GM12878 (cell line): ENCODE measurements at regions not wholly inside any gene's neighbourhood (a gene's known extent, or its start where the extent isn't known, plus 50 kb on each side); places are given as distances from the start of the nearest gene placed in this dataset.

ENCODE experiments used
- ATAC-seq: fragments of 200-7000 bp; cut with Tn5 transposase; 3 replicates; pipeline ENCODE4 v1.9.1; 2020; ENCODE audit warnings: mild to moderate bottlenecking, moderate library complexity
- BruUV-seq: library from RNA; stranded (reverse); fragments of 400-500 nt; replicated peaks from 2 replicates; lab custom pipeline; 2021; lab: Mats Ljungman, UMichigan
- CTCF ChIA-PET: fragments of 300-600 bp; sonication (Branson Sonifier 250); formaldehyde crosslinking; extraction: SDS; loops from one replicate; lab custom pipeline; 2021; ENCODE audit warnings: inconsistent platforms; lab: Yijun Ruan, JAX
- POLR2A ChIA-PET: fragments of 350-600 bp; formaldehyde crosslinking; extraction: SDS; loops from one replicate; lab custom pipeline; 2021; ENCODE audit warnings: inconsistent platforms; lab: Charles Lee
- RAD21 ChIA-PET: fragments of 300-600 bp; sonication (Branson Sonifier 250); formaldehyde crosslinking; loops from one replicate; lab custom pipeline; 2023; ENCODE audit warnings: antibody characterized with exemption; ENCODE audit not compliant: unreplicated experiment; lab: Charles Lee
- SMC1A ChIA-PET: fragments of 300-600 bp; sonication (Branson Sonifier 250); formaldehyde crosslinking; loops from one replicate; lab custom pipeline; 2023; ENCODE audit not compliant: unreplicated experiment, uncharacterized antibody; lab: Charles Lee
- DNase-seq: peaks from one replicate; pipeline ENCODE4 v3.0.0-alpha.2; 2011; ENCODE audit warnings: low read depth, low spot score
- FAIRE-seq: peaks from 3 replicates; lab custom pipeline; 2011; peaks lifted over from hg19 to GRCh38; lab: Jason Lieb, UNC
- H2AFZ ChIP-seq: 2 replicates; pipeline ENCODE4 v1.6.0; 2011; ENCODE audit warnings: low read depth, low read length, control low read depth; ENCODE audit not compliant: control insufficient read depth
- H3K27ac ChIP-seq: 2 replicates; pipeline ENCODE4 v1.5.1; 2011; ENCODE audit warnings: control low read depth; ENCODE audit not compliant: control insufficient read depth, insufficient read depth
- H3K27me3 ChIP-seq, 2 experiments: replicated peaks in 1 of 2; 2 replicates each; pipeline versions ENCODE4 v1.6.0 to v1.6.1; 2011; ENCODE audit warnings: low read length in 1 of 2; ENCODE audit not compliant: control insufficient read depth in 2 of 2, insufficient read depth in 2 of 2
- H3K36me3 ChIP-seq, 2 experiments: 2 replicates each; pipeline ENCODE4 v1.5.1; 2011; ENCODE audit warnings: low read length in 1 of 2; ENCODE audit not compliant: control insufficient read depth in 2 of 2, insufficient read depth in 2 of 2
- H3K4me1 ChIP-seq: 2 replicates; pipeline ENCODE4 v1.6.1; 2011; ENCODE audit warnings: mild to moderate bottlenecking, low read length, moderate library complexity, mixed read lengths; ENCODE audit not compliant: control insufficient read depth, insufficient read depth
- H3K4me2 ChIP-seq: 2 replicates; pipeline ENCODE4 v1.6.0; 2011; ENCODE audit warnings: control low read depth; ENCODE audit not compliant: control insufficient read depth, insufficient read depth
- H3K4me3 ChIP-seq: fragments of 200-600 bp; sonication (generic); 2 replicates; pipeline ENCODE4 v1.5.1; 2016
- H3K79me2 ChIP-seq: 2 replicates; pipeline ENCODE4 v1.6.0; 2011; ENCODE audit warnings: low read length; ENCODE audit not compliant: control insufficient read depth, insufficient read depth
- H3K9ac ChIP-seq: 2 replicates; pipeline ENCODE4 v1.8.0; 2011; ENCODE audit warnings: low read length, control low read depth, mixed read lengths; ENCODE audit not compliant: control insufficient read depth, insufficient read depth
- H3K9me3 ChIP-seq: replicated peaks from 3 replicates; pipeline ENCODE4 v1.5.1; 2011; ENCODE audit warnings: mild to moderate bottlenecking, low read length; ENCODE audit not compliant: control insufficient read depth, insufficient read depth
- H4K20me1 ChIP-seq: 2 replicates; pipeline ENCODE4 v1.6.0; 2011; ENCODE audit not compliant: control insufficient read depth, insufficient read depth
- ATF7 ChIP-seq: fragments of 450-650 bp; IDR thresholded peaks from 2 replicates; pipeline ENCODE4 v1.6.1; 2016; ENCODE audit warnings: low read depth, mild to moderate bottlenecking
- CREM ChIP-seq: IDR thresholded peaks from 2 replicates; pipeline ENCODE4 v1.6.1; 2014; ENCODE audit warnings: antibody characterized with exemption, low read depth
- JUND ChIP-seq: IDR thresholded peaks from 2 replicates; pipeline ENCODE4 v1.6.1; 2012; ENCODE audit warnings: low read depth, mild to moderate bottlenecking, low read length, improper control_type of control experiment, moderate library complexity
- MYC ChIP-seq: IDR thresholded peaks from 2 replicates; pipeline ENCODE4 v1.6.1; 2011; ENCODE audit warnings: mild to moderate bottlenecking, low read length, moderate library complexity, inconsistent platforms; ENCODE audit not compliant: insufficient read depth, insufficient replicate concordance, insufficient read length, severe bottlenecking
- NBN ChIP-seq: fragments of 450-650 bp; IDR thresholded peaks from 2 replicates; pipeline ENCODE4 v1.6.1; 2016
- NR2C1 ChIP-seq: fragments of 450-650 bp; IDR thresholded peaks from 2 replicates; pipeline ENCODE4 v1.6.1; 2017; ENCODE audit warnings: antibody characterized with exemption, mild to moderate bottlenecking, moderate library complexity
- RAD21 ChIP-seq: IDR thresholded peaks from 2 replicates; pipeline ENCODE4 v1.6.1; 2011; ENCODE audit warnings: mild to moderate bottlenecking, low read depth, low read length, moderate library complexity; ENCODE audit not compliant: insufficient read depth
- RCOR1 ChIP-seq: conservative IDR thresholded peaks from 2 replicates; pipeline ENCODE4 v1.6.1; 2012; ENCODE audit warnings: low read depth, low read length, improper control_type of control experiment
- REST ChIP-seq: IDR thresholded peaks from 2 replicates; pipeline ENCODE4 v1.6.1; 2012; ENCODE audit warnings: mild to moderate bottlenecking, low read depth, low read length
- TCF3 ChIP-seq: IDR thresholded peaks from 2 replicates; pipeline ENCODE4 v1.6.1; 2012; ENCODE audit warnings: low read depth, mild to moderate bottlenecking, low read length, borderline replicate concordance; ENCODE audit not compliant: insufficient read depth
- ZNF384 ChIP-seq: IDR thresholded peaks from 2 replicates; pipeline ENCODE4 v1.6.1; 2012; ENCODE audit warnings: low read depth, mild to moderate bottlenecking, low read length, improper control_type of control experiment, borderline replicate concordance
- in situ Hi-C: fragments of 300-500 bp; cut with MboI; formaldehyde crosslinking; loops from 9 replicates; pipeline ENCODE4 v1.14.3; 2018; ENCODE audit warnings: mixed read lengths
- intact Hi-C: fragments of 100-400 bp; cut with micrococcal nuclease; formaldehyde crosslinking; loops from one replicate; pipeline ENCODE4 v1.14.2; 2022; ENCODE audit not compliant: unreplicated experiment
- TF ChIP-seq, protein P1 (sequence below): IDR thresholded peaks from 2 replicates; pipeline ENCODE4 v1.6.1; 2011; ENCODE audit warnings: low read depth, low read length, improper control_type of control experiment, borderline replicate concordance
- TF ChIP-seq, protein P2 (sequence below): IDR thresholded peaks from 2 replicates; pipeline ENCODE4 v1.6.1; 2011; ENCODE audit warnings: borderline replicate concordance, low read depth, mild to moderate bottlenecking, moderate library complexity, low read length; ENCODE audit not compliant: insufficient read depth, poor library complexity, severe bottlenecking

- no peaks in the 10 kb centered on the region for H3K79me2 ChIP-seq
- FAIRE-seq (no peak), DNase-seq (no peak), ATAC-seq (no peak)
- no peak overlapping the region for H3K9ac ChIP-seq
- H3K4me3 ChIP-seq, result no peak overlapping the region
- ChIA-PET RAD21 (no interaction called here), CTCF (no interaction called here), SMC1A (no interaction called here), POLR2A (no interaction called here)
- H3K9me3 ChIP-seq, result no peaks in the 10 kb centered on the region
- H3K4me2 ChIP-seq, result no peak overlapping the region
- H2AFZ ChIP-seq, result no peak overlapping the region
- no peaks in the 10 kb centered on the region for H3K27me3 ChIP-seq
- no peaks in the 10 kb centered on the region for H4K20me1 ChIP-seq
- H3K36me3 ChIP-seq, result no peaks in the 10 kb centered on the region
- in situ Hi-C loops, result no loop called here
- no peaks in the 10 kb centered on the region for H3K4me1 ChIP-seq
- TF ChIP-seq RCOR1 (no peak), NR2C1 (no peak), RAD21 (no peak), CREM (no peak), TCF3 (no peak), ZNF384 (no peak), NBN (no peak), REST (no peak), ATF7 (no peak), MYC (no peak), JUND (no peak)
- TF ChIP-seq, protein P1, sequence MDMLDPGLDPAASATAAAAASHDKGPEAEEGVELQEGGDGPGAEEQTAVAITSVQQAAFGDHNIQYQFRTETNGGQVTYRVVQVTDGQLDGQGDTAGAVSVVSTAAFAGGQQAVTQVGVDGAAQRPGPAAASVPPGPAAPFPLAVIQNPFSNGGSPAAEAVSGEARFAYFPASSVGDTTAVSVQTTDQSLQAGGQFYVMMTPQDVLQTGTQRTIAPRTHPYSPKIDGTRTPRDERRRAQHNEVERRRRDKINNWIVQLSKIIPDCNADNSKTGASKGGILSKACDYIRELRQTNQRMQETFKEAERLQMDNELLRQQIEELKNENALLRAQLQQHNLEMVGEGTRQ, result no peak
- TF ChIP-seq, protein P2, sequence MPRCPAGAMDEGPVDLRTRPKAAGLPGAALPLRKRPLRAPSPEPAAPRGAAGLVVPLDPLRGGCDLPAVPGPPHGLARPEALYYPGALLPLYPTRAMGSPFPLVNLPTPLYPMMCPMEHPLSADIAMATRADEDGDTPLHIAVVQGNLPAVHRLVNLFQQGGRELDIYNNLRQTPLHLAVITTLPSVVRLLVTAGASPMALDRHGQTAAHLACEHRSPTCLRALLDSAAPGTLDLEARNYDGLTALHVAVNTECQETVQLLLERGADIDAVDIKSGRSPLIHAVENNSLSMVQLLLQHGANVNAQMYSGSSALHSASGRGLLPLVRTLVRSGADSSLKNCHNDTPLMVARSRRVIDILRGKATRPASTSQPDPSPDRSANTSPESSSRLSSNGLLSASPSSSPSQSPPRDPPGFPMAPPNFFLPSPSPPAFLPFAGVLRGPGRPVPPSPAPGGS, result no peak
- BruUV-seq, result no TSS peak
- no peak overlapping the region for H3K27ac ChIP-seq
- intact Hi-C loops, result no loop called here
These were observed 93.1 kb downstream of the TUSC7 start for GRCh38 chr3:116802651-116803050.
